Panc1 (cell line): ENCODE measurements at regions not wholly inside any gene's neighbourhood (a gene's known extent, or its start where the extent isn't known, plus 50 kb on each side); places are given as distances from the start of the nearest gene placed in this dataset.

ENCODE experiments used
- ATAC-seq: fragments of 200-7000 bp; cut with Tn5 transposase; 2 replicates; pipeline ENCODE4 v1.9.1; 2020; ENCODE audit warnings: mild to moderate bottlenecking, moderate library complexity
- BruUV-seq: library from RNA; stranded (reverse); fragments of 400-500 nt; replicated peaks from 2 replicates; lab custom pipeline; 2021; lab: Mats Ljungman, UMichigan
- CTCF ChIA-PET: fragments of 300-600 bp; sonication (Branson Sonifier 250); formaldehyde crosslinking; loops from one replicate; lab custom pipeline; 2022; ENCODE audit warnings: antibody characterized with exemption; lab: Charles Lee
- POLR2A ChIA-PET: fragments of 300-600 bp; sonication (Branson Sonifier 250); formaldehyde crosslinking; loops from one replicate; lab custom pipeline; 2022; ENCODE audit warnings: antibody characterized with exemption; lab: Charles Lee
- DNase-seq: peaks from one replicate; pipeline ENCODE4 v3.0.0-alpha.2; 2010; ENCODE audit warnings: low read depth, low spot score
- H3K27ac ChIP-seq: 2 replicates; pipeline ENCODE4 v1.5.1; 2011; ENCODE audit warnings: mild to moderate bottlenecking, low read length, inconsistent platforms
- H3K27me3 ChIP-seq: fragments of 200-500 bp; sonication (Bioruptor generic); 2 replicates; pipeline ENCODE4 v1.6.0; 2014; ENCODE audit warnings: low read length, inconsistent platforms; ENCODE audit not compliant: control insufficient read depth, insufficient read depth
- H3K36me3 ChIP-seq: fragments of 200-500 bp; sonication (Bioruptor generic); 2 replicates; pipeline ENCODE4 v1.5.1; 2014; ENCODE audit warnings: inconsistent platforms, mild to moderate bottlenecking, low read length, moderate library complexity; ENCODE audit not compliant: control insufficient read depth, insufficient read depth
- H3K4me1 ChIP-seq: 2 replicates; pipeline ENCODE4 v1.5.1; 2011; ENCODE audit warnings: inconsistent platforms, mild to moderate bottlenecking, low read length, moderate library complexity; ENCODE audit not compliant: control insufficient read depth, insufficient read depth
- H3K4me3 ChIP-seq, 2 experiments: 2 replicates each; pipeline ENCODE4 v1.5.1; 2011 to 2012; ENCODE audit warnings: low read depth in 2 of 2, low read length in 2 of 2, mild to moderate bottlenecking in 2 of 2, inconsistent platforms in 1 of 2, moderate library complexity in 1 of 2
- H3K9me3 ChIP-seq: fragments of 200-500 bp; sonication (Bioruptor generic); 2 replicates; pipeline ENCODE4 v1.5.1; 2014; ENCODE audit warnings: low read depth, mild to moderate bottlenecking, inconsistent platforms, low read length, moderate library complexity; ENCODE audit not compliant: control insufficient read depth, insufficient read depth
- POLR2AphosphoS5 ChIP-seq: IDR thresholded peaks from 2 replicates; pipeline ENCODE4 v1.6.1; 2012; ENCODE audit warnings: mild to moderate bottlenecking, low read depth, low read length, moderate library complexity
- SIN3A ChIP-seq: IDR thresholded peaks from 2 replicates; pipeline ENCODE4 v1.6.1; 2012; ENCODE audit warnings: low read depth, mild to moderate bottlenecking, low read length, moderate library complexity, borderline replicate concordance; ENCODE audit not compliant: insufficient read depth
- TCF7L2 ChIP-seq: IDR thresholded peaks from 2 replicates; pipeline ENCODE4 v1.6.1; 2011; ENCODE audit warnings: mild to moderate bottlenecking, low read depth, low read length, inconsistent platforms
- in situ Hi-C: cut with HindIII; loops from 2 replicates; pipeline ENCODE4 v1.10.0; 2016; ENCODE audit warnings: low sequenced_read_pairs, low pct_unique_long_range_greater_than_20kb
- intact Hi-C: fragments of 100-400 bp; cut with micrococcal nuclease; formaldehyde crosslinking; loops from one replicate; pipeline ENCODE4 v1.10.0; 2022; ENCODE audit not compliant: unreplicated experiment
- TF ChIP-seq, protein P1 (sequence below): fragments of 450-650 bp; IDR thresholded peaks from 2 replicates; pipeline ENCODE4 v1.5.1; 2017; ENCODE audit warnings: mild to moderate bottlenecking
- TF ChIP-seq, protein P2 (sequence below), 2 experiments: IDR thresholded peaks; 2 replicates each; pipeline ENCODE4 v1.6.1; 2011 to 2012; ENCODE audit warnings: low read depth in 2 of 2, control low read depth in 1 of 2, low read length in 1 of 2, mild to moderate bottlenecking in 1 of 2, moderate library complexity in 1 of 2; ENCODE audit not compliant: insufficient read depth in 1 of 2

DNA sequence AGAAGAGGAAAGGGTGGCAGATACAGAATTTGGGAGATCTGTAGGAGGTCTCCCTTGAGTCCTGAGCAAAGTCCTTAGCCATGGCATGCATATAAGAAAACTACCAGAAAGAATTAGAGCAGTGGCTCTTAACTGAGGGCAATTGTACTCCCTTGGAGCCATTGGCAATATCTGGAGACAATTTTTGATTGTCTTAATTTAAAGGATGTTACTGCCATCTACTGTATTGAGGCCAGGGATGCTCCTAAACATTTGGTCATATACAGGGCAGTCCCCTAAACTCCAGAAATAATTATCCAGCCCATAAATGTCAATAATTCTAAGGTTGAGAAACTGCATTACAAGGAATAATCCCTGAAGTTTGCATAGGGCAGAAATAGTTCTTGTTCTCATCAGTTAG is 136.4 kb upstream of the ODAD2 start:
- intact Hi-C loops, result no loop called here
- ChIA-PET CTCF (no interaction called here), POLR2A (no interaction called here)
- no peak overlapping the region for H3K27ac ChIP-seq
- in situ Hi-C loops, result no loop called here
- BruUV-seq, result no TSS peak
- no peaks in the 10 kb centered on the region for H3K36me3 ChIP-seq
- no peaks in the 10 kb centered on the region for H3K27me3 ChIP-seq
- TF ChIP-seq, protein P1, sequence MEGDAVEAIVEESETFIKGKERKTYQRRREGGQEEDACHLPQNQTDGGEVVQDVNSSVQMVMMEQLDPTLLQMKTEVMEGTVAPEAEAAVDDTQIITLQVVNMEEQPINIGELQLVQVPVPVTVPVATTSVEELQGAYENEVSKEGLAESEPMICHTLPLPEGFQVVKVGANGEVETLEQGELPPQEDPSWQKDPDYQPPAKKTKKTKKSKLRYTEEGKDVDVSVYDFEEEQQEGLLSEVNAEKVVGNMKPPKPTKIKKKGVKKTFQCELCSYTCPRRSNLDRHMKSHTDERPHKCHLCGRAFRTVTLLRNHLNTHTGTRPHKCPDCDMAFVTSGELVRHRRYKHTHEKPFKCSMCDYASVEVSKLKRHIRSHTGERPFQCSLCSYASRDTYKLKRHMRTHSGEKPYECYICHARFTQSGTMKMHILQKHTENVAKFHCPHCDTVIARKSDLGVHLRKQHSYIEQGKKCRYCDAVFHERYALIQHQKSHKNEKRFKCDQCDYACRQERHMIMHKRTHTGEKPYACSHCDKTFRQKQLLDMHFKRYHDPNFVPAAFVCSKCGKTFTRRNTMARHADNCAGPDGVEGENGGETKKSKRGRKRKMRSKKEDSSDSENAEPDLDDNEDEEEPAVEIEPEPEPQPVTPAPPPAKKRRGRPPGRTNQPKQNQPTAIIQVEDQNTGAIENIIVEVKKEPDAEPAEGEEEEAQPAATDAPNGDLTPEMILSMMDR, result no peak
- TF ChIP-seq TCF7L2 (no peak), POLR2AphosphoS5 (no peak), SIN3A (no peak)
- TF ChIP-seq, protein P2, sequence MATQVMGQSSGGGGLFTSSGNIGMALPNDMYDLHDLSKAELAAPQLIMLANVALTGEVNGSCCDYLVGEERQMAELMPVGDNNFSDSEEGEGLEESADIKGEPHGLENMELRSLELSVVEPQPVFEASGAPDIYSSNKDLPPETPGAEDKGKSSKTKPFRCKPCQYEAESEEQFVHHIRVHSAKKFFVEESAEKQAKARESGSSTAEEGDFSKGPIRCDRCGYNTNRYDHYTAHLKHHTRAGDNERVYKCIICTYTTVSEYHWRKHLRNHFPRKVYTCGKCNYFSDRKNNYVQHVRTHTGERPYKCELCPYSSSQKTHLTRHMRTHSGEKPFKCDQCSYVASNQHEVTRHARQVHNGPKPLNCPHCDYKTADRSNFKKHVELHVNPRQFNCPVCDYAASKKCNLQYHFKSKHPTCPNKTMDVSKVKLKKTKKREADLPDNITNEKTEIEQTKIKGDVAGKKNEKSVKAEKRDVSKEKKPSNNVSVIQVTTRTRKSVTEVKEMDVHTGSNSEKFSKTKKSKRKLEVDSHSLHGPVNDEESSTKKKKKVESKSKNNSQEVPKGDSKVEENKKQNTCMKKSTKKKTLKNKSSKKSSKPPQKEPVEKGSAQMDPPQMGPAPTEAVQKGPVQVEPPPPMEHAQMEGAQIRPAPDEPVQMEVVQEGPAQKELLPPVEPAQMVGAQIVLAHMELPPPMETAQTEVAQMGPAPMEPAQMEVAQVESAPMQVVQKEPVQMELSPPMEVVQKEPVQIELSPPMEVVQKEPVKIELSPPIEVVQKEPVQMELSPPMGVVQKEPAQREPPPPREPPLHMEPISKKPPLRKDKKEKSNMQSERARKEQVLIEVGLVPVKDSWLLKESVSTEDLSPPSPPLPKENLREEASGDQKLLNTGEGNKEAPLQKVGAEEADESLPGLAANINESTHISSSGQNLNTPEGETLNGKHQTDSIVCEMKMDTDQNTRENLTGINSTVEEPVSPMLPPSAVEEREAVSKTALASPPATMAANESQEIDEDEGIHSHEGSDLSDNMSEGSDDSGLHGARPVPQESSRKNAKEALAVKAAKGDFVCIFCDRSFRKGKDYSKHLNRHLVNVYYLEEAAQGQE (IDR thresholded peaks at IDR 0.05; ENCODE audit: insufficient read depth in 1 of 2, low read depth in 2 of 2, low read length in 1 of 2), result no peak
- no peak overlapping the region for H3K4me3 ChIP-seq
- DNase-seq (no peak), ATAC-seq (no peak)
- H3K4me1 ChIP-seq, result no peaks in the 10 kb centered on the region
- H3K9me3 ChIP-seq, result no peaks in the 10 kb centered on the region

DNA sequence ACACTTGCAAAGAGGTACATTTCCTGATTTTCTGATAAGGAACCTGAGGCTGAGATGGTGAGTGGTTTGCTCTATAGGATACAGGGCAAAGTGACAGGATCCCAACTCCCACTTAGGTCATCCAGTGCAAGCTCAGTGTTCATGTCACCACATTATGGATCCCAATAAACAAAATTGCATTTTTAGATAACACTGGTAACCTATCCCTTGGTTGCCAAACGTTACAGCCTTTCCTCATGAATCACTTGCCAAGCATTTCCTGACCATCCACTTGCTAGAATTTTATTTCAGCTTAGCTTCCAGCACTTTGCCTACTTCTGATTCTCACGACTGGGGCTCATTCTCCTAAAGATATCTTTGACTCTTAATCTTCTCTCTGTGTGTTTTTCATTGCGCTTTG is 131.4 kb upstream of the ODAD2 start:
- BruUV-seq, result no TSS peak
- DNase-seq, result no peak
- Histone ChIP-seq H3K4me3 (no peak overlapping the region), H3K27me3 (no peaks in the 10 kb centered on the region), H3K27ac (no peak overlapping the region), H3K9me3 (no peaks in the 10 kb centered on the region), H3K4me1 (no peaks in the 10 kb centered on the region), H3K36me3 (no peaks in the 10 kb centered on the region)
- intact Hi-C loops (no loop called here), in situ Hi-C loops (no loop called here)
- ChIA-PET CTCF (no interaction called here), POLR2A (no interaction called here)
- ATAC-seq, result no peak
- TF ChIP-seq POLR2AphosphoS5 (no peak), TCF7L2 (no peak), SIN3A (no peak)
- TF ChIP-seq, protein P2 (IDR thresholded peaks at IDR 0.05; ENCODE audit: insufficient read depth in 1 of 2, low read depth in 2 of 2, low read length in 1 of 2), result no peak
- TF ChIP-seq, protein P1, result no peak
